GM23248 (cell line): ENCODE measurements at regions not wholly inside any gene's neighbourhood (a gene's known extent, or its start where the extent isn't known, plus 50 kb on each side); places are given as distances from the start of the nearest gene placed in this dataset.

Experiments used
- EZH2 ChIP-seq: fragments of 200-600 bp; sonication (generic); IDR thresholded peaks from 2 replicates; pipeline ENCODE4 v1.6.1; 2018; ENCODE audit warnings: antibody characterized with exemption, mild to moderate bottlenecking; ENCODE audit not compliant: insufficient read depth, poor library complexity, severe bottlenecking
- EZH2phosphoT487 ChIP-seq: fragments of 200-600 bp; sonication (generic); IDR thresholded peaks from 2 replicates; pipeline ENCODE4 v1.6.1; 2018; ENCODE audit warnings: antibody characterized with exemption, moderate library complexity, mild to moderate bottlenecking, low read depth; ENCODE audit not compliant: insufficient read depth

GRCh38 chr7:51472873-51473272 lies 156.3 kb upstream of the COBL start:
- TF ChIP-seq EZH2 (no peak), EZH2phosphoT487 (no peak)
